HG03457 (cell line): ENCODE measurements at regions not wholly inside any gene's neighbourhood (a gene's known extent, or its start where the extent isn't known, plus 50 kb on each side); places are given as distances from the start of the nearest gene placed in this dataset.
A peak's percentile ranks its signal among the peaks of the same experiment; 100 is the strongest.

Experiments used
- ATAC-seq: cut with Tn5 transposase; IDR thresholded peaks from one replicate; pipeline ENCODE4 v1.9.1; 2021; ENCODE audit warnings: moderate number of reproducible peaks; ENCODE audit not compliant: unreplicated experiment

- ATAC-seq, result no peak
Measured at GRCh38 chr2:161096336-161096735, 63.9 kb upstream of the TANK start.

GRCh38 chr2:161097157-161097556 lies 63.1 kb upstream of the TANK start:
- no peak for ATAC-seq

GRCh38 chr2:161100211-161100895 lies 59.9 kb upstream of the TANK start:
- ATAC-seq, result no peak

GRCh38 chr2:161101406-161101805 lies 58.8 kb upstream of the TANK start:
- ATAC-seq, result no peak

- no peak for ATAC-seq
Measured at GRCh38 chr2:161102770-161103450, 57.3 kb upstream of the TANK start.

GRCh38 chr2:161103451-161103831 lies 56.8 kb upstream of the TANK start:
- no peak for ATAC-seq

GRCh38 chr2:161104054-161104553 lies 56.1 kb upstream of the TANK start:
- ATAC-seq, result peak; percentile 88

GRCh38 chr2:161107265-161107664 lies 53.0 kb upstream of the TANK start:
- no peak for ATAC-seq
